ENCODE measurements at regions not wholly inside any gene's neighbourhood (a gene's known extent, or its start where the extent isn't known, plus 50 kb on each side); places are given as distances from the start of the nearest gene placed in this dataset.
A peak's percentile ranks its signal among the peaks of the same experiment; 100 is the strongest.

- H3K4me3 ChIP-seq (ENCODE audit: control insufficient read depth in 1 of 7, extremely low read depth in 1 of 7, insufficient read depth in 4 of 7, low read depth in 2 of 7, low read length in 6 of 7), result no peak overlapping the region
- no peak overlapping the region for H3K27ac ChIP-seq (ENCODE audit: insufficient read depth in 1 of 2, low read depth in 1 of 2, low read length in 2 of 2, poor library complexity in 1 of 2, severe bottlenecking in 2 of 2)
- ChIA-PET POLR2A (no interaction called here), CTCF (no interaction called here)
- DNase-seq, result peak in 1 of 3 donors; percentile 2
- no peaks in the 10 kb centered on the region for H3K9me3 ChIP-seq (ENCODE audit: control extremely low read depth in 1 of 5, control insufficient read depth in 4 of 5, insufficient read depth in 2 of 5, low read depth in 1 of 5, low read length in 4 of 5)
- no peaks in the 10 kb centered on the region for H3K27me3 ChIP-seq (replicated peaks in 2 of 5; ENCODE audit: control insufficient read depth in 4 of 5, insufficient read depth in 5 of 5, low read length in 4 of 5)
- 0% methylated on average over 1 of the region's 2 CpGs for WGBS (ENCODE audit: insufficient coverage)
- H3K36me3 ChIP-seq (ENCODE audit: control insufficient read depth in 4 of 4, insufficient read depth in 4 of 4, low read length in 3 of 4), result no peaks in the 10 kb centered on the region
- no peaks in the 10 kb centered on the region for H3K4me1 ChIP-seq (ENCODE audit: control extremely low read depth in 1 of 4, control insufficient read depth in 4 of 4, insufficient read depth in 4 of 4, low read length in 3 of 4)
Measured at GRCh38 chrX:125998432-125998831, 167.7 kb downstream of the DCAF12L2 start.

GRCh38 chrX:126027229-126027628, 138.9 kb downstream of the DCAF12L2 start:
- no peak for DNase-seq
- POLR2A ChIA-PET, result no interaction called here
- no peak overlapping the region for H3K27ac ChIP-seq (ENCODE audit: insufficient read depth in 1 of 2, low read depth in 1 of 2, low read length in 2 of 2, poor library complexity in 1 of 2, severe bottlenecking in 2 of 2)
- H3K9me3 ChIP-seq (ENCODE audit: control extremely low read depth in 1 of 5, control insufficient read depth in 4 of 5, insufficient read depth in 2 of 5, low read depth in 1 of 5, low read length in 4 of 5), result no peaks in the 10 kb centered on the region
- no peaks in the 10 kb centered on the region for H3K4me1 ChIP-seq (ENCODE audit: control extremely low read depth in 1 of 4, control insufficient read depth in 4 of 4, insufficient read depth in 4 of 4, low read length in 3 of 4)
- no peak overlapping the region for H3K4me3 ChIP-seq (ENCODE audit: control insufficient read depth in 1 of 7, extremely low read depth in 1 of 7, insufficient read depth in 4 of 7, low read depth in 2 of 7, low read length in 6 of 7)
- no peaks in the 10 kb centered on the region for H3K36me3 ChIP-seq (ENCODE audit: control insufficient read depth in 4 of 4, insufficient read depth in 4 of 4, low read length in 3 of 4)
- CTCF ChIA-PET, result no interaction called here
- H3K27me3 ChIP-seq (replicated peaks in 2 of 5; ENCODE audit: control insufficient read depth in 4 of 5, insufficient read depth in 5 of 5, low read length in 4 of 5), result no peaks in the 10 kb centered on the region
- 93% methylated on average over 3 of the region's 3 CpGs for WGBS (ENCODE audit: insufficient coverage)

GRCh38 chrX:126030021-126030420, 136.1 kb downstream of the DCAF12L2 start:
- POLR2A ChIA-PET, result no interaction called here
- H3K36me3 ChIP-seq (ENCODE audit: control insufficient read depth in 4 of 4, insufficient read depth in 4 of 4, low read length in 3 of 4), result no peaks in the 10 kb centered on the region
- no peak for DNase-seq

GRCh38 chrX:126063984-126064383, 102.1 kb downstream of the DCAF12L2 start:
- 100% methylated on average over 1 of the region's 4 CpGs for WGBS (ENCODE audit: insufficient coverage)
- CTCF ChIA-PET, result no interaction called here

More at GRCh38 chrX:126030021-126030420, 136.1 kb downstream of the DCAF12L2 start:
- WGBS (ENCODE audit: insufficient coverage), result 95% methylated on average over 4 of the region's 4 CpGs
- Histone ChIP-seq H3K4me3 (ENCODE audit: control insufficient read depth in 1 of 7, extremely low read depth in 1 of 7, insufficient read depth in 4 of 7, low read depth in 2 of 7, low read length in 6 of 7) (no peak overlapping the region), H3K27ac (ENCODE audit: insufficient read depth in 1 of 2, low read depth in 1 of 2, low read length in 2 of 2, poor library complexity in 1 of 2, severe bottlenecking in 2 of 2) (no peak overlapping the region), H3K9me3 (ENCODE audit: control extremely low read depth in 1 of 5, control insufficient read depth in 4 of 5, insufficient read depth in 2 of 5, low read depth in 1 of 5, low read length in 4 of 5) (no peaks in the 10 kb centered on the region), H3K27me3 (replicated peaks in 2 of 5; ENCODE audit: control insufficient read depth in 4 of 5, insufficient read depth in 5 of 5, low read length in 4 of 5) (no peaks in the 10 kb centered on the region), H3K4me1 (ENCODE audit: control extremely low read depth in 1 of 4, control insufficient read depth in 4 of 4, insufficient read depth in 4 of 4, low read length in 3 of 4) (no peaks in the 10 kb centered on the region)
- CTCF ChIA-PET, result no interaction called here

GRCh38 chrX:126064901-126065541, 101.1 kb downstream of the DCAF12L2 start:
- Histone ChIP-seq H3K4me1 (ENCODE audit: control extremely low read depth in 1 of 4, control insufficient read depth in 4 of 4, insufficient read depth in 4 of 4, low read length in 3 of 4) (no peaks in the 10 kb centered on the region), H3K9me3 (ENCODE audit: control extremely low read depth in 1 of 5, control insufficient read depth in 4 of 5, insufficient read depth in 2 of 5, low read depth in 1 of 5, low read length in 4 of 5) (peaks cover 0 to 8% (median 0%) of the 10 kb centered on the region in 5 experiments), H3K27me3 (replicated peaks in 2 of 5; ENCODE audit: control insufficient read depth in 4 of 5, insufficient read depth in 5 of 5, low read length in 4 of 5) (no peaks in the 10 kb centered on the region), H3K4me3 (ENCODE audit: control insufficient read depth in 1 of 7, extremely low read depth in 1 of 7, insufficient read depth in 4 of 7, low read depth in 2 of 7, low read length in 6 of 7) (no peak overlapping the region), H3K36me3 (ENCODE audit: control insufficient read depth in 4 of 4, insufficient read depth in 4 of 4, low read length in 3 of 4) (no peaks in the 10 kb centered on the region), H3K27ac (ENCODE audit: insufficient read depth in 1 of 2, low read depth in 1 of 2, low read length in 2 of 2, poor library complexity in 1 of 2, severe bottlenecking in 2 of 2) (no peak overlapping the region)
- no peak for DNase-seq
- ChIA-PET CTCF (no interaction called here), POLR2A (no interaction called here)
- WGBS (ENCODE audit: insufficient coverage), result 86% methylated on average over 7 of the region's 9 CpGs

More at GRCh38 chrX:126063984-126064383, 102.1 kb downstream of the DCAF12L2 start:
- H3K9me3 ChIP-seq (ENCODE audit: control extremely low read depth in 1 of 5, control insufficient read depth in 4 of 5, insufficient read depth in 2 of 5, low read depth in 1 of 5, low read length in 4 of 5), result peaks cover 0 to 8% (median 0%) of the 10 kb centered on the region in 5 experiments
- no peak overlapping the region for H3K27ac ChIP-seq (ENCODE audit: insufficient read depth in 1 of 2, low read depth in 1 of 2, low read length in 2 of 2, poor library complexity in 1 of 2, severe bottlenecking in 2 of 2)
- H3K36me3 ChIP-seq (ENCODE audit: control insufficient read depth in 4 of 4, insufficient read depth in 4 of 4, low read length in 3 of 4), result no peaks in the 10 kb centered on the region
- POLR2A ChIA-PET, result no interaction called here
- no peak for DNase-seq
- H3K4me3 ChIP-seq (ENCODE audit: control insufficient read depth in 1 of 7, extremely low read depth in 1 of 7, insufficient read depth in 4 of 7, low read depth in 2 of 7, low read length in 6 of 7), result no peak overlapping the region
- H3K27me3 ChIP-seq (replicated peaks in 2 of 5; ENCODE audit: control insufficient read depth in 4 of 5, insufficient read depth in 5 of 5, low read length in 4 of 5), result no peaks in the 10 kb centered on the region
- no peaks in the 10 kb centered on the region for H3K4me1 ChIP-seq (ENCODE audit: control extremely low read depth in 1 of 4, control insufficient read depth in 4 of 4, insufficient read depth in 4 of 4, low read length in 3 of 4)

- Histone ChIP-seq H3K4me1 (ENCODE audit: control extremely low read depth in 1 of 4, control insufficient read depth in 4 of 4, insufficient read depth in 4 of 4, low read length in 3 of 4) (no peaks in the 10 kb centered on the region), H3K9me3 (ENCODE audit: control extremely low read depth in 1 of 5, control insufficient read depth in 4 of 5, insufficient read depth in 2 of 5, low read depth in 1 of 5, low read length in 4 of 5) (peaks cover 0 to 8% (median 0%) of the 10 kb centered on the region in 5 experiments), H3K27ac (ENCODE audit: insufficient read depth in 1 of 2, low read depth in 1 of 2, low read length in 2 of 2, poor library complexity in 1 of 2, severe bottlenecking in 2 of 2) (no peak overlapping the region), H3K27me3 (replicated peaks in 2 of 5; ENCODE audit: control insufficient read depth in 4 of 5, insufficient read depth in 5 of 5, low read length in 4 of 5) (no peaks in the 10 kb centered on the region), H3K36me3 (ENCODE audit: control insufficient read depth in 4 of 4, insufficient read depth in 4 of 4, low read length in 3 of 4) (no peaks in the 10 kb centered on the region), H3K4me3 (ENCODE audit: control insufficient read depth in 1 of 7, extremely low read depth in 1 of 7, insufficient read depth in 4 of 7, low read depth in 2 of 7, low read length in 6 of 7) (no peak overlapping the region)
- 75% methylated on average over 14 of the region's 17 CpGs for WGBS (ENCODE audit: insufficient coverage)
- DNase-seq, result no peak
- POLR2A ChIA-PET, result no interaction called here
- CTCF ChIA-PET, result interaction anchor here (0.6 kb wide), 1 partner anchor 19 kb away, joined by 3 read pairs; no protein-coding TSS in a partner anchor
Measured at GRCh38 chrX:126065901-126066660, 100.0 kb downstream of the DCAF12L2 start.
